HepG2 (cell line): ENCODE measurements at regions not wholly inside any gene's neighbourhood (a gene's known extent, or its start where the extent isn't known, plus 50 kb on each side); places are given as distances from the start of the nearest gene placed in this dataset.

Experiments used
- ATAC-seq: fragments of 200-7000 bp; cut with Tn5 transposase; 3 replicates; pipeline ENCODE4 v1.9.1; 2020; ENCODE audit warnings: mild to moderate bottlenecking, moderate library complexity
- BruUV-seq: library from RNA; stranded (reverse); fragments of 400-500 nt; replicated peaks from 2 replicates; lab custom pipeline; 2021; lab: Mats Ljungman, UMichigan
- CTCF ChIA-PET: fragments of 300-600 bp; formaldehyde crosslinking; extraction: SDS; loops from one replicate; lab custom pipeline; 2021; ENCODE audit warnings: low total read pairs, inconsistent platforms, low intra/inter-chr PET ratio; lab: Yijun Ruan, JAX
- POLR2A ChIA-PET: fragments of 350-600 bp; sonication (Branson Sonifier 250); formaldehyde crosslinking; loops from one replicate; lab custom pipeline; 2020; ENCODE audit warnings: antibody characterized with exemption, inconsistent platforms; lab: Yijun Ruan, JAX
- DNase-seq: peaks from one replicate; pipeline ENCODE4 v3.0.0-alpha.2; 2015; ENCODE audit warnings: low spot score
- FAIRE-seq: peaks from 3 replicates; lab custom pipeline; 2011; peaks lifted over from hg19 to GRCh38; lab: Jason Lieb, UNC
- H2AFZ ChIP-seq: one replicate; pipeline ENCODE4 v1.6.1; 2011; ENCODE audit warnings: low read length, inconsistent platforms
- H3K27ac ChIP-seq: fragments of 300-600 bp; 3 replicates; pipeline ENCODE4 v1.8.0; 2011; ENCODE audit warnings: mixed run types, mild to moderate bottlenecking, mixed read lengths, low read length, inconsistent platforms; ENCODE audit not compliant: insufficient read depth; ENCODE audit errors: extremely low read length
- H3K27me3 ChIP-seq, 2 experiments: fragments of 200-600 bp in 1 of 2; 2 replicates in 1 of 2; 3 replicates in 1 of 2; pipeline versions ENCODE4 v1.6.0 to v1.8.0; 2011; ENCODE audit warnings: low read length in 2 of 2, mild to moderate bottlenecking in 2 of 2, moderate library complexity in 2 of 2, inconsistent platforms in 1 of 2; ENCODE audit not compliant: insufficient read depth in 2 of 2, control insufficient read depth in 1 of 2
- H3K36me3 ChIP-seq, 2 experiments: fragments of 200-600 bp in 1 of 2; replicated peaks in 1 of 2; 2 replicates in 1 of 2; 3 replicates in 1 of 2; pipeline versions ENCODE4 v1.5.1 to v1.8.0; 2011; ENCODE audit warnings: low read length in 2 of 2, inconsistent platforms in 1 of 2; ENCODE audit not compliant: insufficient read depth in 2 of 2, control insufficient read depth in 1 of 2
- H3K4me1 ChIP-seq: 2 replicates; pipeline ENCODE4 v1.5.1; 2012; ENCODE audit warnings: low read length, inconsistent platforms; ENCODE audit not compliant: insufficient read depth
- H3K4me2 ChIP-seq: 2 replicates; pipeline ENCODE4 v1.6.0; 2011; ENCODE audit warnings: low read depth, low read length, inconsistent platforms
- H3K4me3 ChIP-seq, 3 experiments: fragments of 200-600 bp in 1 of 3; sonication (generic), shearing (Covaris generic) in 1 of 3; replicated peaks in 1 of 3; 2 replicates each; pipeline ENCODE4 v1.5.1; 2011 to 2016; ENCODE audit warnings: low read length in 3 of 3, inconsistent platforms in 2 of 3, low read depth in 2 of 3, mild to moderate bottlenecking in 2 of 3, control low read depth in 1 of 3, mixed read lengths in 1 of 3; ENCODE audit not compliant: insufficient read depth in 1 of 3
- H3K79me2 ChIP-seq: one replicate; pipeline ENCODE4 v1.6.1; 2011; ENCODE audit warnings: low read length, inconsistent platforms; ENCODE audit not compliant: insufficient read depth
- H3K9ac ChIP-seq: 2 replicates; pipeline ENCODE4 v1.6.0; 2011; ENCODE audit warnings: mild to moderate bottlenecking, low read depth, low read length, inconsistent platforms; ENCODE audit not compliant: insufficient read depth
- H3K9me3 ChIP-seq: 2 replicates; pipeline ENCODE4 v1.5.1; 2012; ENCODE audit warnings: mild to moderate bottlenecking, low read length
- H4K20me1 ChIP-seq: 2 replicates; pipeline ENCODE4 v1.6.0; 2011; ENCODE audit warnings: inconsistent platforms, mild to moderate bottlenecking, low read length, moderate library complexity; ENCODE audit not compliant: insufficient read depth
- CBX2 ChIP-seq, 2 experiments: fragments of 200-600 bp in 1 of 2; sonication (generic); formaldehyde crosslinking in 1 of 2; IDR thresholded peaks; 2 replicates each; pipeline versions ENCODE4 v1.7.0 to v1.8.1; 2018 to 2022; ENCODE audit warnings: low read depth in 2 of 2, low read length in 1 of 2, mild to moderate bottlenecking in 1 of 2, missing genetic modification reagents in 1 of 2
- CCAR2 ChIP-seq: fragments of 200-400 bp; formaldehyde crosslinking; optimal IDR thresholded peaks from 2 replicates; pipeline ENCODE3; 2018; ENCODE audit warnings: low read depth, mild to moderate bottlenecking, low read length, moderate library complexity
- CREB3 ChIP-seq: sonication (generic); formaldehyde crosslinking; IDR thresholded peaks from 2 replicates; pipeline ENCODE4 v1.5.0; 2020; ENCODE audit warnings: missing genetic modification reagents
- ELF4 ChIP-seq: sonication (generic); formaldehyde crosslinking; IDR thresholded peaks from 2 replicates; pipeline ENCODE4 v1.5.0; 2020; ENCODE audit warnings: missing genetic modification reagents, mild to moderate bottlenecking, moderate library complexity, borderline replicate concordance
- HCFC1 ChIP-seq: fragments of 150-350 bp; IDR thresholded peaks from 2 replicates; pipeline ENCODE4 v1.6.1; 2014; ENCODE audit warnings: low read depth, low read length
- HNF1A ChIP-seq, 2 experiments: sonication (generic) in 1 of 2; formaldehyde crosslinking in 1 of 2; IDR thresholded peaks; 2 replicates each; pipeline versions ENCODE4 v1.4.0 to v1.6.1; 2016 to 2020; ENCODE audit warnings: borderline replicate concordance in 1 of 2, low read depth in 1 of 2, mild to moderate bottlenecking in 1 of 2, missing genetic modification reagents in 1 of 2
- HNRNPH1 ChIP-seq: fragments of 200-400 bp; formaldehyde crosslinking; optimal IDR thresholded peaks from 2 replicates; pipeline ENCODE3; 2017; ENCODE audit warnings: mild to moderate bottlenecking, low read depth, low read length
- HNRNPK ChIP-seq: fragments of 200-400 bp; formaldehyde crosslinking; IDR thresholded peaks from 2 replicates; pipeline ENCODE4 v1.6.1; 2018; ENCODE audit warnings: low read length, low read depth, moderate library complexity, mild to moderate bottlenecking; ENCODE audit not compliant: poor library complexity, severe bottlenecking
- IRF2 ChIP-seq: IDR thresholded peaks from 2 replicates; pipeline ENCODE4 v1.6.1; 2018; ENCODE audit warnings: missing genetic modification reagents, missing compliant biosample characterization
- KDM5B ChIP-seq: sonication (generic); formaldehyde crosslinking; IDR thresholded peaks from 2 replicates; pipeline ENCODE4 v1.4.0; 2020; ENCODE audit warnings: missing genetic modification reagents, mild to moderate bottlenecking, borderline replicate concordance
- MAFF ChIP-seq: IDR thresholded peaks from 2 replicates; pipeline ENCODE4 v1.6.1; 2011; ENCODE audit warnings: low read depth, low read length, improper control_type of control experiment
- NFATC3 ChIP-seq: sonication (generic); formaldehyde crosslinking; IDR thresholded peaks from 2 replicates; pipeline ENCODE4 v1.5.1; 2020; ENCODE audit warnings: mild to moderate bottlenecking, missing genetic modification reagents
- NONO ChIP-seq, 2 experiments: fragments of 450-650 bp in 1 of 2; sonication (generic) in 1 of 2; formaldehyde crosslinking in 1 of 2; IDR thresholded peaks in 1 of 2; conservative IDR thresholded peaks in 1 of 2; 2 replicates each; pipeline versions ENCODE4 v1.6.1 to v1.8.0; 2017 to 2022; ENCODE audit warnings: mild to moderate bottlenecking in 1 of 2, missing genetic modification reagents in 1 of 2, moderate library complexity in 1 of 2
- PATZ1 ChIP-seq: sonication (generic); formaldehyde crosslinking; IDR thresholded peaks from 2 replicates; pipeline ENCODE4 v1.4.0; 2020; ENCODE audit warnings: missing genetic modification reagents
- WIZ ChIP-seq: sonication (generic); formaldehyde crosslinking; IDR thresholded peaks from 2 replicates; pipeline ENCODE4 v1.5.1; 2020; ENCODE audit warnings: mild to moderate bottlenecking, missing genetic modification reagents
- ZNF660 ChIP-seq: sonication (generic); formaldehyde crosslinking; IDR thresholded peaks from 2 replicates; pipeline ENCODE4 v1.5.1; 2020; ENCODE audit warnings: mild to moderate bottlenecking, low read depth, missing genetic modification reagents, borderline replicate concordance
- ZNF674 ChIP-seq: sonication (generic); formaldehyde crosslinking; IDR thresholded peaks from 2 replicates; pipeline ENCODE4 v1.5.0; 2020; ENCODE audit warnings: low read depth, mild to moderate bottlenecking, missing genetic modification reagents
- WGBS: methylation state at CpG from one replicate; pipeline ENCODE4 v1.1.6; 2017; ENCODE audit warnings: low lambda C conversion rate; 5-methylcytosine and 5-hydroxymethylcytosine counted together
- in situ Hi-C: cut with HindIII; loops from 2 replicates; pipeline ENCODE4 v1.10.0; 2017; ENCODE audit warnings: low pct_unique_long_range_greater_than_20kb; ENCODE audit not compliant: extremely low pct_ligation_motif_present
- intact Hi-C: fragments of 100-400 bp; cut with micrococcal nuclease; formaldehyde crosslinking; loops from one replicate; pipeline ENCODE4 v1.10.0; 2022; ENCODE audit not compliant: unreplicated experiment

GRCh38 chr3:159819676-159820075 lies 169.0 kb upstream of the IL12A start:
- H3K4me2 ChIP-seq = no peak overlapping the region
- 0 out of 5 replicates have a peak, but pooled peaks cover 0 to 4% of the 10 kb centered on the region in 2 experiments for H3K27me3 ChIP-seq
- no TSS peak for BruUV-seq
- ATAC-seq (no peak), DNase-seq (no peak), FAIRE-seq (no peak)
- POLR2A ChIA-PET = no interaction called here
- H4K20me1 ChIP-seq = no peaks in the 10 kb centered on the region
- peaks cover 9% of the 10 kb centered on the region for H3K4me1 ChIP-seq
- no peak overlapping the region for H2AFZ ChIP-seq
- H3K79me2 ChIP-seq = no peaks in the 10 kb centered on the region
- in situ Hi-C loops (no loop called here), intact Hi-C loops (no loop called here)
- no peaks in the 10 kb centered on the region for H3K9me3 ChIP-seq
- WGBS = 57% methylated on average over 1 of the region's 1 CpG
- no peaks in the 10 kb centered on the region for H3K36me3 ChIP-seq
- CTCF ChIA-PET = no interaction called here
- H3K4me3 ChIP-seq = no peak overlapping the region
- no peak overlapping the region for H3K9ac ChIP-seq
- no peak overlapping the region for H3K27ac ChIP-seq
- TF ChIP-seq CCAR2 (no peak), ZNF674 (no peak), CREB3 (CRISPR knock-in tag) (no peak), MAFF (no peak), HNRNPK (no peak), NFATC3 (no peak), NONO (IDR thresholded peaks at IDR 0.05) (no peak), NONO (CRISPR knock-in tag; conservative IDR thresholded peaks at IDR 0.05) (no peak), IRF2 (CRISPR knock-in tag) (no peak), HCFC1 (no peak), CBX2 (IDR thresholded peaks at IDR 0.05; ENCODE audit: low read depth, low read length) (no peak), CBX2 (CRISPR knock-in tag; IDR thresholded peaks at IDR 0.05; ENCODE audit: low read depth) (no peak), KDM5B (CRISPR knock-in tag) (no peak), ZNF660 (no peak), HNRNPH1 (no peak), WIZ (CRISPR knock-in tag) (no peak), PATZ1 (no peak), HNF1A (IDR thresholded peaks at IDR 0.05; ENCODE audit: low read depth) (no peak), HNF1A (CRISPR knock-in tag; IDR thresholded peaks at IDR 0.05; ENCODE audit: borderline replicate concordance) (no peak), ELF4 (CRISPR knock-in tag) (no peak)
